GM18519 (cell line): ENCODE measurements at regions not wholly inside any gene's neighbourhood (a gene's known extent, or its start where the extent isn't known, plus 50 kb on each side); places are given as distances from the start of the nearest gene placed in this dataset.
"Not testable (repeated sequence)": the region's sequence is repeated elsewhere in the genome, so short reads cannot be mapped to it uniquely, and the experiment has no call there.

ENCODE experiments used
- ATAC-seq: cut with Tn5 transposase; IDR thresholded peaks from one replicate; pipeline ENCODE4 v1.9.1; 2021; ENCODE audit warnings: mild to moderate bottlenecking, moderate library complexity; ENCODE audit not compliant: unreplicated experiment, low FRiP score

DNA sequence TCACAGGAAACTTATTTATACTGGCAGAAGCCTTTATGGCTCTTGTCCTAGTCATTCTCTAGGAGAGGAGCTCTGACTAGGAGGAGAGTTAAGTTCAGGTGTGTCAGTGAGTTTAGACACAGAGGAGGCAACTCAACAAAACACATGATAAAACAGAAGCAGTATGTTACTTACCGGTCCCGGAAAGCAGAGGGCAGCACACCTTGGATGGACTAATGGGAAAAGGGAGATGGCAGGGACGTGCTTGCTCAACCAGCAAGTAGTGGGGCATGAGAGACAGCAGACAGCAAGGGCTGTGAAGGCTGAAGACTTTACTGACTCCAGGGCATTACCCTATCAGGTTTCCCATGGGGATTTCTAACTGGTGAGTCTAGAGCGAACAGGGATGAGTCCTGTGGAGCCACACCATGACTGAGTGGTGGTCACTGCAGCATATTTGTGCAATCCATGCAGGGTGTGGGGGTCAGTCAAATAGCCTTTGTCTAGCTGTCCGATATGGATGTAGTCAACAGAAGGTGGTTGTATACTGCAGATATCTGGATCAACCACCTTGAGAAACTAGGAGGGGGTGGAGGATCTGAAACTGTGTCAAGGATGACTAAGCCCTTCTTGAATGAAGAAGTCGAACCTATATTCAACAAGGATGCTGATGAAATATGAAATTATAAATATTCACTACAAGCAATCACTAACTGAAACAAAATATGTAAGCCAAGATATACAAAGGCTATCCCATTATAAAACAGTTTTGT lies 596.3 kb upstream of the CHRM3 start:
- ATAC-seq = no peak

DNA sequence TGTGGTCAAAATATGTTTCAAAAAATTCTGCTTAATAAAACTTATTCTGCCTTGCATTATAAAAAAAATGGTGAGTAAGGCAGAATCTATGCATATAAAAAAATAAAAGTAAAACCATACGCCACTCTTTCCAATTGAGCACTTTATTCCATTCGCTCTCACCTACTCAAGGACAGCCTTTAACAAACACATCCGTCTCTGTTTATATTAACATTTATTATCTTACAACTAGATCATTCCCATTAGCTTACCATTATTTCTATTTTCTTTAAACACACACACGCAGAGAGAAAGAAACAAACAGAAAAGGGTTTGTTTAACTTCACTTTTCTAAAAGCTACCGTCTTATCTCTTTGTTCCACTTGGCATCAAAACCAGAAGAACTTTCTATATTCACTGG lies 598.9 kb upstream of the CHRM3 start:
- no peak for ATAC-seq

DNA sequence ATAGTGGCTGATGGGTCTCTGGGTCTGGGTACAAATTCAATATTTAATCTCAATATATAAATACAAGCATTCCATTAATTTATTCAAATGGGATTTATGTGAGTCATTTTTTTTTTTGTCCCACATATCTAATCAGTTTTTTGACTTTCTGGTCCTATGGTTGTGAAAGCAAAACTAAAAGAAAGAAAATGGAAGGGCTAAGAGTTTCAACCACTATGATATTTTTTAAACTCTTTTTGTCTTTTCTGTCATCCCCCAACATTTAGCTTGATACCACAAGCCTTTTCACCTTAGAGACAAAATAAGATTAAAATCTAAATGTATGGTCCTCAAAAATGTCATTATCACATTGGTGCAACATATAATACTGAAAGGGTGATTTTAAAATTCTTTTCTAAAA lies 602.7 kb upstream of the CHRM3 start:
- ATAC-seq = no peak

DNA sequence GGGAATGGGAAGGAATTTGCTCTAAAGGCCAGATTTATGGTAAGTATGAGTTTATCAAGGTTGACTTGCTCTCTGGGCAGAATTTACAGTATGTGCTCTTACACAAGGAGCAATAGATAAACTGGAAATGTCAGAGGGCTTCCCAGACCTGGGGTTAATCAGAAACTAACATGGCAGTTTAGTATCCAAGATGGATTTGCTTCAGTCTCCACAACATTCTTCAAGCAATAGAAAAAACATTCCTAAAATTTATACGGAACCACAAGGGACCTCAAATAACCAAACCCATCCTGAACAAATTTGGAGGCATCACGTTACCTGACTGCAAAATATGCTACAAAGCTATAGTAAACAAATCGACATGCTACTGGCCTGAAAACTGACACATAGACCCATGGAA lies 606.7 kb upstream of the CHRM3 start:
- no peak for ATAC-seq

DNA sequence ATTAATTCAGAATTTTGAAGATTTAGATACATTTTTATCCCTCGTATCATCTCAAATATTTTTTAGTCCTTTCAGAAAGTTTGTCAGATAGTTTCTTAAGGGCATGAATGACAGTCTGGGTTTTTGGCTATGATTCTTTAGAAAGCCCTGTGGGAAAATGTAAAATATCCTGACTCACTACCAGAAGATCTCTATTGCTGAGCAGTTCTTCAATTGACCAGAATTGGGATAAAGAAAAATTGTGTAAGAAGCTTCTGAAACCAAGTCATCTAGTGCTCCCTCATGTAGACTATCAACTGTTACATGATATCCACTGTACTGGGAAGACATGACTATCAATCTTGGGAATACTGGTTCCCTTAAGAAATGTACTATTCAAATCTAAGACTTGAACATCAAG lies 608.3 kb upstream of the CHRM3 start:
- no peak for ATAC-seq

DNA sequence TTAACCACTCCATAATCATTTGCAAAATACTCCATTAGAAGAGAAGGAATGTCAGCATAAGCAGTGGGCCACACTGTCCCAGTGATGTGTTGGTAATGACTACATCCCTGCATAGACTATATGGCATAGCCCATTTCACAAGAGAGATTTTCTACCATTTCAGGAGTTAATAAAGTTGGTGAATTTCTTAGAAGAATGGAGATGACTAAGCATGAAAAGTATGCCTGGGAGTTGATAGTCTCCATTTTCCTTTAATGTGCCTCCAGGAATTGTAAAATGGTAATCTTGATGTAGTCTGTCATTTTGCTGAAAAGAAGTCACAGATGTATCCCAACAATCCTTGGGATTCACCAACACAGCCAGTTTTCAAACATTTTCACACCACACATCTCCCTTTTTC lies 608.8 kb upstream of the CHRM3 start:
- no peak for ATAC-seq

DNA sequence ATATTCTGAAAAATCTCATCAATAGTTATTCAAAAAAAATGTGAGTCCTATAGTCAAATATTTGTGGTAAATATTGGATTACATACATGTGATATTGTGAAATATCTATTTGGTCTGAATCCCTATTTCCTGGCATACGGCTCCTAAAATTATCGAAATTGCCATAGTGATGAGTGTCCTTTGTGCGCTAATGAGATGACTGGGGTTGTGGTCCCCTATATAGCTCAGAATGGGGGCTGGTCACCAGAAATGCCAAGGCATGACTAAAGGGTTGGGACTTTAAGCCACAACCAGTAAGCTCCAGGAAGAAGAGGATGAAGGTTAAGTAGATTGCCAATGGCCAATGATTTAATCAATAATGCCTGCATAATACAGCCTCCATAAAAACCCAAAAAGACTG lies 610.2 kb upstream of the CHRM3 start:
- no peak for ATAC-seq

DNA sequence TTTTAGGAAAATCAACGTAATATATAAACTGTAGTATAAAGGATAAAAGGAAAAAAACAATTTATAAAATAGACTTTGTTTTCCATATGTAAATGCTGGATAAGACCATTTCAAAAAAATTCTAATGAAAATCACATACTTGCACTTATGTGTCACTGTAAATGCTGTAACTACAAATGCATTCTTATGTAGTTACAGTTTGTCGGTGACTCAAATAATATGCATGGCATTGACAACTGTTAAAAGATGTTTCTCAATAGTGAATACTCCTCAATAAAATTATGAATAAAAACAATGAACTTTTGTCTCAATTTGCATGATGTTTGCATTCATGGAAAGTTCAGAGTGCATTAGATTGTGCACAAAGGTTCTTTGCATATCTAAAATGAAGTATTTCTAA lies 614.0 kb upstream of the CHRM3 start:
- no peak for ATAC-seq

DNA sequence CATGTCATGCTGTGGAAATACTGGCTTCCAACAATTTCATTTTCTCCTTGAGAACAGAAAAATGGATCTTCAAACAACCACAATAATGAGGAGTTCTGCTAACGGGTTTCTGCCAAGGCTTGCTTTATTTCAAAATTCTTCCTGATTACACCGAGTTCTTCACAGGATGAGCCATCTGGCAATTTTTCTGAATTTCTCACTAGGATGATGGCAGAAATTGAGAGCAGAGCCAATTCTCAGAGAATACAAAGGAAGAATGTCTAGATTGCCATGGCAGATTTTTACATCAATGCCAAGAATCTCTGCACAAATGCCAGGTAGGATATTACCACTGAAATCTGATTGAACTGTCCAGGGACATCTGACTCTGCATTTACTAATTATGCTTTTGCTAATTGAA lies 619.0 kb upstream of the CHRM3 start:
- no peak for ATAC-seq

DNA sequence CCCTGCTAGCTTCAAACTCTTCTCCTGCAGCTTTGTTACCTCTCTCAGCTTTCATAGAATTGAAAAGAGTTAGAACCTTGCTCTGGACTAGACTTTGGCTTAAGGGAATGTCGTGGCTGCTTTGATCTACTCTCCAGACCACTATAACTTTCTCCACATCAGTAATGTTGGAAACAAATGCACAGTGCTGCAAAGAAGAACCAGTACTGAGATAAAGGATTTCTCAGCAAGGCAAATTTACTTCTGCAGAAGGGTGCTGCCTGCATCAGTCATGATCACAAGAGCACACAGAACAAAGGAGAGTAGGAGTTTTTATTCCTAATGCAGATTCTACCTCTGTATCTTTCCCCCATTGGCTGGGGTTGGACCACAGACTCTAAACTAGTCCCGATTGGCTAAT lies 621.6 kb upstream of the CHRM3 start:
- no peak for ATAC-seq

DNA sequence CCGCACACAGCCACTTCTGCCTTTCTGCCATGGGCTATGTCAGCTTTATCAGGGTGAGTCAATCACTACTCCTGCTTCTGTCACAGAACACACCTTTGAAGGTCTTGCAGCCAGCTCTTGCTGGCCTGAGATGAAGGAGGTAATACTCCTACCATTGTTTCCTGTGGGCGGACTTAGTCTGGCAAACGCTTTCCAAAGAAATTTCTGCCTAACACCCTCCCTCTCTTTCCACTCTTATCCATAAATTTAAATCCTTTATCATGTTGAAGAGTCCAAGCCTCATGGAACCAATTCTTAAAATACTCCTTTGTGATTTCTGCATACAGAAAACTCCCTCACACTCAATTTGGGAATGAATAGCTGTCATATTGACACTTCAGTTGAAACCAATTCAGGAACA lies 633.1 kb upstream of the CHRM3 start:
- no peak for ATAC-seq

DNA sequence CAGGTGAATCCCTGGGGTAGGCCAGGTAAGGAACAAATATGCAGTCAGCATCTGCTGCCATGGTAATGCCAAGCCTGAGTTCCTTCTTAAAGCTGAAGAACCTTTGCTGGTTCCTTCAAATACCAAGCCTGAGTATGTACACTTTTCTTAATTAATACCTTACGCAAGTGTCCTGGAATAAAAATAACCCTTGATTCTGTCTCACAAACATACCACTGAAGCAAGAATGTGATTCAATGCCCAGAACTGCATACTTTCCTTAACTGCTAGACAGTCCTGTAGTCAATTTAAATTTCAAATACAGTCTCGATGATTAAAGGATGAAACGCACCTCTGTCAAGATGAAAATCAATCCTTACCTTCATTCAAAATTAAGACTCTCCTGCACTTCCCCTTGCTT lies 634.0 kb upstream of the CHRM3 start:
- ATAC-seq = no peak

DNA sequence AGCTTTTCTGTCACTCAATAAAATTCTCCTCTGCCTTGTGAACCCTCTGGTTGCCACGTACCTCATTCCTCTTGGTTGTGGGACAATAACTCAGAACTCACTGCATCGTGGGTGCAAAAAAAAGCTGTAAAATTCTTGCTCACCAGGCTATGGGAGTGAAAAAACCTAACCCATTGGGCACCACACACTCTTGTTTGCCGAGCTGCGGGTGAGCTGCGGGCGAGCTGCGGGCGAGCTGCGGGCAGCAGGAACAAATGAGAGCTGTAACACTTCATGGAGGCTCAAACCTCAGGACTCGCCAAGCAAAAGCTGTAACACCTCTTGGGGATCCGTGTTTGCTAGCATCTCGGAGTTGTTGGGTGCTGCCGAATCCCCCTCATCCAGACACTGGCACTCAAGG lies 641.3 kb upstream of the CHRM3 start:
- no peak for ATAC-seq

DNA sequence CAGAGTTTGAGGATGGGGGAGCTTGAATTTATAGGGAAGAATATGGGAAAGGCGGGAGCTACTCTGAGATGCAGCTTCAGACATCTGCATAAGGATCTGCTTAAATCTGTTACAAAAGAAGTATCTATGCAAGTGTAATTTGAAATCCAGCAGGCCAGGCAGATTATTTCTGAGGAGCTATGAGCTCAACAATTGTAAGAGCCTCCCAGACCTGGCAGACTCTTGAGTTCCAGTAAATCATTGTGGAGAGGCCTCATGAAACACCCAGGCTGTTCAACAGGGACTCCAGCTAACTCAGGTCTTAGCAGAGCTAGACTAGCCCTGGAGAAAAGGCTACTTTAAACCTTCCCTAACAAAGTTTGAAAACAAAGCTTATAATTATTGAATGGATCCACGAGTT lies 647.5 kb upstream of the CHRM3 start:
- ATAC-seq = no peak

DNA sequence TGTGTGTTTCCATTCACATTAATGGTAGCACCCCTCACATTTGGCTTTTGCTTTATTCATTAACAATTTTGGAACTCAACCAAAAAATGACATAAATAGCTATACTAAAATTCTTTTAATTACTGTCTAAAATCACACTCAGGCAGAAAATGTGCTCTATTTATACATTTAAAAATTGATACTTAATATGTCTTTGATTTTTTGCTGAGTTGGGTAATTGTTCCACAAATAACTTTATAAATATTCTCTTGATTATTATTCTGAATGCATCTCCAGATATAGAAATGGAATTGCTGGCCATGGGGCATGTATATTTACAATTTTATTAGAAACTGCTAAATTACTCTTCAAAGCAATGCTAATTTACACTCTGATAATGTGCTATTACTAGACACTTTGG lies 658.7 kb upstream of the CHRM3 start:
- ATAC-seq = no peak

DNA sequence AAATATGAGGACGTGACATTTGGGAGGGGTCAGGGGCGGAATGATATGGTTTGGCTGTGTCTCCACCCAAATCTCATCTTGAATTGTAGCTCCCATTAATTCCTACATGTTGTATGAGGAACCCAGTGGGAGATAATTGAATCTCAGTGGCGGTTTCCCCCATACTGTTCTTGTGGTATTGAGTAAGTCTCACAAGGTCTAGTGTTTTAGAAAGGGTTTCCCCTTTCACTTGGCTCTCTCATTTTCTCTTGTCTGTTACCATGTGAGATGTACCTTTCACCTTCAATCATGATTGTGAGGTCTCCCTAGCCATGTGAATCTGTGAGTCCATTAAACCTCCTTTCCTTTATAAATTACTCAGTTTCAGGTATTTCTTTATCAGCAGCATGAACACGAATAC lies 663.6 kb upstream of the CHRM3 start:
- ATAC-seq = no peak

DNA sequence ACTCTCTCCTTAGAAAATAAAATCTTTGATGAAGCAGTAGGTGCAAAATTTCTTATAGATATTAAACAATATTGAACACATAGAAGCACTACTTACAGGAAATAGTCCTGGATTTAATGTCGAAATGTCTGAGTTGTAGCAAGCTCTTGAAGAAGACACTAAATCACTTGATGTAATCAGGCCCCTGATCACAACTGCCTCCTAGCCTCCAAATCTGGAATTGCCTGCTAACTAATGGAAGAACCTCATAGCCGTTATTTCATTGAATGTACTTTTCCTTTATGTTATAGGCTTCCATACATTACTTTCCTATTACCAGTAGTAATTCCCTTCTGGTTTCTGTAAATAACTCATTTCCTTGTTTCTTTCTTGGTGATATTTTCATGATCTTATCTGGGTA lies 675.7 kb upstream of the CHRM3 start:
- no peak for ATAC-seq

DNA sequence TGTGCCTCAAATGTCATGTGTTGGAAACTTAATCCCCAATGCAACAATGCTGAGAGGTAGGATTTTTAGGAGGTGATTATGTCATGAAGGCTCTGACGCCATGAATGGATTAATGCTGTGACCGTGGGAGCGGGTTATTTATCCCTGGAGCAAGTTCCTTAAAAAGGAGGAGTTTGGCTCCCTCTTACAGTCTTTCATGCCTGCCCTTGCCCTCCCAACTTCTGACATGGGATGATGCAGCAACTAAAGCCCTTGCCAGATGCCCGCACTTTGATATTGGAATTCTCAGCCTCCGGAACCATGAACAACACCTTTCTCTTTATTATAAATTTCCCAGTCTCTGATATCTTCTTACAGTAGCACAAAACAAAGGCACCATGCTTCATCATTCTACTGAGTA lies 685.3 kb upstream of the CHRM3 start:
- ATAC-seq = no peak

DNA sequence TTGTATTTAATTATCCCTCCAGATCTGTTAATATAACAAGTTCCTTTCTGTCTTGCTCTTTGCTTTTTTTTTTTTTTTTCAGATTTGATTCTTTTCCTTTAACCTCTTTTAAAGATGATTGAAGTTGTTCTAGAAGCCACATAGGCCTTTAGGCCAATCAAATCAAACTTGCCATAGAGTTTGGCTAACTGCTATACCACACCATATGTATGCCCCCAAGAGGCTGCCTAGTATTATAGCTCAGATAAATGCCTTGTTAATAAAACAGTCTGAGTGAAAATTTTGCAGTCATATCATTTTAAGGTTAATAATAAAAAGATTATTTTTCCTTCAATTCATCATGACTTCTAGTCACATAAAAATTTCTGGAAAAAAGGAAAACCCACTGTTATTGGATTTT lies 696.0 kb upstream of the CHRM3 start:
- no peak for ATAC-seq

DNA sequence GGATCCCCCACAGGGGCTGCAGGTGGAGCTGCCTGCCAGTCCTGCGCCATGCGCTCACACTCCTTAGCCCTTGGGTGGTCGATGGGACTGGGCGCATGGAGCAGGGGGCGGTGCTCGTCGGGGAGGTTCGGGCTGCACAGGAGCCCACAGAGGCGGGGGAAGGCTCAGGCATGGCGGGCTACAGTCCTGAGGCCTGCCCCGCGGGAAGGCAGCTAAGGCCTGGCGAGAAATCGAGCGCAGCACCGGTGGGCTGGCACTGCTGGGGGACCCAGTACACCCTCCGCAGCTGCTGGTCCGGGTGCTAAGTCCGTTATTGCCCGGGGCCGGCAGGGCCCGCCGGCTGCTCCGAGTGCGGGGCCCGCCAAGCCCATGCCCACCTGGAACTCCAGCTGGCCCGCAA lies 701.8 kb upstream of the CHRM3 start:
- not testable (repeated sequence) for ATAC-seq

DNA sequence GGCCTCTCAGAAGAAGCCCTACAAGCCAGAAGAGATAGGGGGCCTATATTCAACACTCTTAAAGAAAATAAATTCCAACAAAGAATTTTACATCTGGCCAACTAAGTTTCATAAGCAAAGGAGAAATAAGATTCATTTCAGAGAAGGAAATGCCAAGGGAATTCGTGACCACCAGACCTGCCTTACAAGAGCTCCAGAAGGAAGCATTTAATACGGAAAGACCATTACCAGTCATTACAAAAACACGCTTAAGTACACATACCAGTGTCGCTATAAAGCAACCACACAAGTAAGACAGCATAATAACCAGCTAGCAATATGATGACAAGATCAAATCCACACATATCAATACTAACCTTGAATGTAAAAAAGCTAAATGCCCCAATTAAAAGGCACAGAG lies 704.9 kb upstream of the CHRM3 start:
- ATAC-seq = no peak

DNA sequence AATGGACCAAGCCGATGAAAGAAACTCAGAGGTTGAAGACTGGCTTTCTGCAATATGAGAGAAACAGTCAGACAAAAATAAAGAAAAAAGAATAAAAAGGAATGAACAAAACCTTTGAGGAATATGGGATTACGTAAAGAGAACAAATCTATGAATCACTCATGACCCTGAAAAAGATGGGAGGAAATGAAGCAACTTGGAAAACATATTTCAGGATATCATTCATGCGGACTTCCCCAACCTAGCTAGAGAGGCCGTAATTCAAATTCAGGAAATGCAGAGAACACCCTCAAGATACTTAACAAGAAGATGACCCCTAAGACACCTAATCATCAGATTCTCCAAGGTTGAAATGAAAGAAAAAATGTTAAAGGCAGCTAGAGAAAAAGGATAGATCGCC lies 705.3 kb upstream of the CHRM3 start:
- ATAC-seq = no peak

DNA sequence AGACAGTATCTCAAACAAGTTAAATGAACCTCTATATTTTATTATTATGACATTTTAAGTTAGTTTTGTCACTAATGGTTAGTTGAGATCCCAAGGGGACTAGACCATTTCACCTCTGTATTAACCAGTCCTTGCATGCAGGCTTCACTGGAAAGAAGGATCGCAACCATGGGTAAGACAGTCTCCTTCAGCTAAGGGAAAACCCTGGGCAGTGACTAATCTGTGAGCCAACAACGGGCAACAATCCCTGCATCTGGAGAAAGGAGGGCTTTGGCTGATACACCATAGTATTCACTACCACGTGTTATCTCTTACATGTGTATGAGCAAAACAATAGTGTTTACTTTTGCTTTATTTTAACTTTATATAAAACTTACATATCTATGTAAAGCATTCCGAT lies 708.8 kb upstream of the CHRM3 start:
- no peak for ATAC-seq
